ENCODE measurements at regions not wholly inside any gene's neighbourhood (a gene's known extent, or its start where the extent isn't known, plus 50 kb on each side); places are given as distances from the start of the nearest gene placed in this dataset.

- no peaks in the 10 kb centered on the region for H3K36me3 Mint-ChIP-seq (ENCODE audit: insufficient read depth, unreplicated experiment)
- TF ChIP-seq CTCF (IDR thresholded peaks at IDR 0.05; ENCODE audit: unreplicated experiment) = no peak
- DNase-seq = no peak
- H3K9me3 Mint-ChIP-seq (ENCODE audit: low read depth, unreplicated experiment) = no peaks in the 10 kb centered on the region
- no peak overlapping the region for H3K4me3 Mint-ChIP-seq (ENCODE audit: low read depth, unreplicated experiment)
- no TSS peak for BruUV-seq (replicated peaks)
- H3K4me1 Mint-ChIP-seq (ENCODE audit: low read depth, unreplicated experiment) = no peaks in the 10 kb centered on the region
- intact Hi-C loops (cut with micrococcal nuclease; ENCODE audit: unreplicated experiment) = no loop called here
- no peak overlapping the region for H3K27ac Mint-ChIP-seq (ENCODE audit: unreplicated experiment)
- CTCF ChIA-PET = interaction anchor here (0.7 kb wide), 2 partner anchors 9 to 703 kb away, joined by 4 to 9 read pairs; no protein-coding TSS in a partner anchor
- H3K27me3 Mint-ChIP-seq (ENCODE audit: unreplicated experiment) = no peaks in the 10 kb centered on the region
Observed at GRCh38 chr4:57405359-57405758, 295.2 kb upstream of the IGFBP7 start.

- Mint-ChIP-seq H3K4me1 (ENCODE audit: low read depth, unreplicated experiment) (no peaks in the 10 kb centered on the region), H3K27ac (ENCODE audit: unreplicated experiment) (no peak overlapping the region), H3K4me3 (ENCODE audit: low read depth, unreplicated experiment) (no peak overlapping the region), H3K9me3 (ENCODE audit: low read depth, unreplicated experiment) (no peaks in the 10 kb centered on the region), H3K36me3 (ENCODE audit: insufficient read depth, unreplicated experiment) (no peaks in the 10 kb centered on the region), H3K27me3 (ENCODE audit: unreplicated experiment) (no peaks in the 10 kb centered on the region)
- intact Hi-C loops (cut with micrococcal nuclease; ENCODE audit: unreplicated experiment) = no loop called here
- no peak for TF ChIP-seq CTCF (IDR thresholded peaks at IDR 0.05; ENCODE audit: unreplicated experiment)
- no peak for DNase-seq
- no TSS peak for BruUV-seq (replicated peaks)
- CTCF ChIA-PET = interaction anchor here (0.7 kb wide), 1 partner anchor 702 kb away, joined by 4 read pairs; no protein-coding TSS in a partner anchor
Observed at GRCh38 chr4:57404483-57404882, 294.3 kb upstream of the IGFBP7 start.

GRCh38 chr4:57403591-57403990 is 293.4 kb upstream of the IGFBP7 start:
- CTCF ChIA-PET = no interaction called here
- no peak overlapping the region for H3K4me3 Mint-ChIP-seq (ENCODE audit: low read depth, unreplicated experiment)
- intact Hi-C loops (cut with micrococcal nuclease; ENCODE audit: unreplicated experiment) = no loop called here
- no peak for DNase-seq
- no peaks in the 10 kb centered on the region for H3K9me3 Mint-ChIP-seq (ENCODE audit: low read depth, unreplicated experiment)
- H3K4me1 Mint-ChIP-seq (ENCODE audit: low read depth, unreplicated experiment) = no peaks in the 10 kb centered on the region
- no peak for TF ChIP-seq CTCF (IDR thresholded peaks at IDR 0.05; ENCODE audit: unreplicated experiment)
- H3K36me3 Mint-ChIP-seq (ENCODE audit: insufficient read depth, unreplicated experiment) = no peaks in the 10 kb centered on the region
- no TSS peak for BruUV-seq (replicated peaks)
- no peak overlapping the region for H3K27ac Mint-ChIP-seq (ENCODE audit: unreplicated experiment)
- H3K27me3 Mint-ChIP-seq (ENCODE audit: unreplicated experiment) = no peaks in the 10 kb centered on the region

- Mint-ChIP-seq H3K27ac (ENCODE audit: unreplicated experiment) (no peak overlapping the region), H3K9me3 (ENCODE audit: low read depth, unreplicated experiment) (no peaks in the 10 kb centered on the region), H3K36me3 (ENCODE audit: insufficient read depth, unreplicated experiment) (no peaks in the 10 kb centered on the region), H3K4me1 (ENCODE audit: low read depth, unreplicated experiment) (no peaks in the 10 kb centered on the region), H3K4me3 (ENCODE audit: low read depth, unreplicated experiment) (no peak overlapping the region), H3K27me3 (ENCODE audit: unreplicated experiment) (no peaks in the 10 kb centered on the region)
- intact Hi-C loops (cut with micrococcal nuclease; ENCODE audit: unreplicated experiment) = no loop called here
- TF ChIP-seq CTCF (IDR thresholded peaks at IDR 0.05; ENCODE audit: unreplicated experiment) = no peak
- no TSS peak for BruUV-seq (replicated peaks)
- no peak for DNase-seq
- CTCF ChIA-PET = no interaction called here
Observed at GRCh38 chr4:57401586-57401985, 291.4 kb upstream of the IGFBP7 start.

Measured in Calu3 (cell line).